ENCODE measurements at regions not wholly inside any gene's neighbourhood (a gene's known extent, or its start where the extent isn't known, plus 50 kb on each side); places are given as distances from the start of the nearest gene placed in this dataset.

DNA sequence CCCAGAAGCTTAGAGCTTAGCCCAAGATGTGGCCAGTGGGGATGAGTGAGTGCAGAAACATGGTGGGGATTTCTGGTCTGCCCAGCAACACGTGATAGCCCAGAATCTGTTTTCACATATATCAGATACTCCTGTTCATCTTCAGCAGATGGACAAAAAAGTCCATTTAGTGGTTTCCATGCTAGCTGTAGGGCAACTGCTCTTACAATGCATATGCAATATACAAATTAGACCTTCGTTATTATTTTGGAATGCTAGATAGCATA, 96.9 kb upstream of the SGIP1 start:
- WGBS (ENCODE audit: extremely low coverage, insufficient coverage, insufficient read length), result no CpG with 5 or more reads among the region's 2 CpGs
- no peaks in the 10 kb centered on the region for H3K9me3 ChIP-seq (ENCODE audit: insufficient read depth, low read depth, low read length)
- H4K91ac ChIP-seq (ENCODE audit: low read depth, low read length), result no peak overlapping the region
- no peak overlapping the region for H3K14ac ChIP-seq (ENCODE audit: low read length)
- H2BK5ac ChIP-seq (ENCODE audit: low read depth, low read length, poor library complexity), result no peak overlapping the region
- H3K36me3 ChIP-seq (ENCODE audit: control insufficient read depth in 1 of 2, insufficient read depth in 2 of 2, low read length in 2 of 2), result no peaks in the 10 kb centered on the region
- no peak overlapping the region for H4K12ac ChIP-seq (ENCODE audit: low read depth, low read length)
- no peak overlapping the region for H3K18ac ChIP-seq (ENCODE audit: low read length)
- H3K4me3 ChIP-seq (ENCODE audit: low read depth, low read length), result no peak overlapping the region
- DNase-seq, result no peak
- no peaks in the 10 kb centered on the region for H3K79me1 ChIP-seq (ENCODE audit: low read length)
- H3K9ac ChIP-seq (ENCODE audit: low read length), result no peak overlapping the region
- no peak overlapping the region for H2AFZ ChIP-seq (ENCODE audit: insufficient read depth, low read length, poor library complexity)
- H2AK5ac ChIP-seq (ENCODE audit: low read length), result no peak overlapping the region
- H3K4ac ChIP-seq (ENCODE audit: low read depth, low read length), result no peak overlapping the region
- peaks cover 0 to 3% of the 10 kb centered on the region in 2 experiments for H3K4me1 ChIP-seq (ENCODE audit: control insufficient read depth in 1 of 2, insufficient read depth in 2 of 2, low read length in 2 of 2)
- no peak overlapping the region for H4K8ac ChIP-seq (ENCODE audit: low read depth, low read length)
- H2BK12ac ChIP-seq (ENCODE audit: low read length), result no peak overlapping the region
- no peaks in the 10 kb centered on the region for H3K79me2 ChIP-seq (ENCODE audit: control insufficient read depth, insufficient read depth, low read length, poor library complexity)
- no peak overlapping the region for H2BK120ac ChIP-seq (ENCODE audit: insufficient read depth, low read length, poor library complexity)
- no peak overlapping the region for H3K4me2 ChIP-seq (ENCODE audit: low read length)
- H3K23ac ChIP-seq (ENCODE audit: low read length), result no peak overlapping the region
- no peaks in the 10 kb centered on the region for H3K27me3 ChIP-seq (ENCODE audit: insufficient read depth, low read length)
- H3K27ac ChIP-seq (ENCODE audit: low read depth, low read length), result no peak overlapping the region

DNA sequence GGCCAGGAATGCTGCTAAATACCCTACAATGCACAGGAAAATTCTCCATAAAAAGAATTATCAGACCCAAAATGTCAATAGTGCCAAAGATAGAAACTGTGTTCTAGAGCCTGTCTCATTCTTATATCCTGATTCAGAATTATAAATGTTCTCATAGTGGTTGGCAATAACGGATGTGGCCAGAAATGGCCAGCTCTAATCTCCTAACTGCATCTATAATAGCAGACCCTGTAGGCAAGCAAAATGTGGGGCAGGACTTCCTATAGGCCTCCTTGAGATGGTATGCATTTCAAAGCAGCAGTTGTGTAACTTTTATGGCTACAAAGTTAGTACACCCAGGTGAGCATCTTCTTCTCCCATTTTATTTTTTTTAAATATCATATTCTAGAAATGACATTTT, 95.9 kb upstream of the SGIP1 start:
- no peak overlapping the region for H3K4me3 ChIP-seq (ENCODE audit: low read depth, low read length)
- no peak overlapping the region for H3K14ac ChIP-seq (ENCODE audit: low read length)
- no CpG with 5 or more reads among the region's 1 CpG for WGBS (ENCODE audit: extremely low coverage, insufficient coverage, insufficient read length)
- no peaks in the 10 kb centered on the region for H3K9me3 ChIP-seq (ENCODE audit: insufficient read depth, low read depth, low read length)
- H2AK5ac ChIP-seq (ENCODE audit: low read length), result no peak overlapping the region
- H3K27me3 ChIP-seq (ENCODE audit: insufficient read depth, low read length), result no peaks in the 10 kb centered on the region
- H3K79me1 ChIP-seq (ENCODE audit: low read length), result no peaks in the 10 kb centered on the region
- H2BK120ac ChIP-seq (ENCODE audit: insufficient read depth, low read length, poor library complexity), result no peak overlapping the region
- no peak overlapping the region for H4K12ac ChIP-seq (ENCODE audit: low read depth, low read length)
- no peak overlapping the region for H3K4ac ChIP-seq (ENCODE audit: low read depth, low read length)
- no peak overlapping the region for H3K27ac ChIP-seq (ENCODE audit: low read depth, low read length)
- DNase-seq, result no peak
- no peak overlapping the region for H2AFZ ChIP-seq (ENCODE audit: insufficient read depth, low read length, poor library complexity)
- H3K36me3 ChIP-seq (ENCODE audit: control insufficient read depth in 1 of 2, insufficient read depth in 2 of 2, low read length in 2 of 2), result no peaks in the 10 kb centered on the region
- no peak overlapping the region for H3K9ac ChIP-seq (ENCODE audit: low read length)
- H4K91ac ChIP-seq (ENCODE audit: low read depth, low read length), result no peak overlapping the region
- no peak overlapping the region for H3K4me2 ChIP-seq (ENCODE audit: low read length)
- no peak overlapping the region for H2BK12ac ChIP-seq (ENCODE audit: low read length)
- no peak overlapping the region for H3K18ac ChIP-seq (ENCODE audit: low read length)
- no peak overlapping the region for H3K23ac ChIP-seq (ENCODE audit: low read length)
- H2BK5ac ChIP-seq (ENCODE audit: low read depth, low read length, poor library complexity), result no peak overlapping the region
- peaks cover 0 to 3% of the 10 kb centered on the region in 2 experiments for H3K4me1 ChIP-seq (ENCODE audit: control insufficient read depth in 1 of 2, insufficient read depth in 2 of 2, low read length in 2 of 2)
- H3K79me2 ChIP-seq (ENCODE audit: control insufficient read depth, insufficient read depth, low read length, poor library complexity), result no peaks in the 10 kb centered on the region
- H4K8ac ChIP-seq (ENCODE audit: low read depth, low read length), result no peak overlapping the region

DNA sequence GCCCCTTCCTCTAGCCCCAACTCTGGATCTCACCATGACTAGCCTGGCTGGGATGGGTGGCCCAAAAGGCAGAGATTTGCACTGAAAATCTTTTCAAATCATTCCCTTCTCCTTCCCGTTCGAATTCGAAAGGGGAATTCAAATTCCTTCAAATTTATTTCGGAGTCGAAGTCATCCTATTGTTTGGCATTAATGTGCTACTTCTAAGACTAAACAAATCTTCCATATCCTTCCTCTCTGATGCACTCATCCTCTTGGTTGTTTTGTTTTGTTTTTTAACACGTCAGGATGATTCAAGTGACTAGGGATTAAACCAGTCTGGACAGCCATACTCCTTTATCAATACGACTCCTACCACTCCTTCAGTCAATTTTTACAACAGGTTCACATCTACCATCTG, 95.5 kb upstream of the SGIP1 start:
- no peak overlapping the region for H3K4me3 ChIP-seq (ENCODE audit: low read depth, low read length)
- no peaks in the 10 kb centered on the region for H3K27me3 ChIP-seq (ENCODE audit: insufficient read depth, low read length)
- H3K9ac ChIP-seq (ENCODE audit: low read length), result no peak overlapping the region
- H2BK120ac ChIP-seq (ENCODE audit: insufficient read depth, low read length, poor library complexity), result no peak overlapping the region
- H4K8ac ChIP-seq (ENCODE audit: low read depth, low read length), result no peak overlapping the region
- WGBS (ENCODE audit: extremely low coverage, insufficient coverage, insufficient read length), result no CpG with 5 or more reads among the region's 7 CpGs
- H4K12ac ChIP-seq (ENCODE audit: low read depth, low read length), result no peak overlapping the region
- H2BK12ac ChIP-seq (ENCODE audit: low read length), result no peak overlapping the region
- no peak overlapping the region for H3K18ac ChIP-seq (ENCODE audit: low read length)
- no peak overlapping the region for H3K23ac ChIP-seq (ENCODE audit: low read length)
- H3K36me3 ChIP-seq (ENCODE audit: control insufficient read depth in 1 of 2, insufficient read depth in 2 of 2, low read length in 2 of 2), result no peaks in the 10 kb centered on the region
- H2AFZ ChIP-seq (ENCODE audit: insufficient read depth, low read length, poor library complexity), result no peak overlapping the region
- H3K27ac ChIP-seq (ENCODE audit: low read depth, low read length), result no peak overlapping the region
- H3K79me2 ChIP-seq (ENCODE audit: control insufficient read depth, insufficient read depth, low read length, poor library complexity), result no peaks in the 10 kb centered on the region
- H3K14ac ChIP-seq (ENCODE audit: low read length), result no peak overlapping the region
- no peak overlapping the region for H2AK5ac ChIP-seq (ENCODE audit: low read length)
- H2BK5ac ChIP-seq (ENCODE audit: low read depth, low read length, poor library complexity), result no peak overlapping the region
- no peak overlapping the region for H4K91ac ChIP-seq (ENCODE audit: low read depth, low read length)
- H3K4me1 ChIP-seq (ENCODE audit: control insufficient read depth in 1 of 2, insufficient read depth in 2 of 2, low read length in 2 of 2), result peaks cover 0 to 3% of the 10 kb centered on the region in 2 experiments
- no peak for DNase-seq
- no peaks in the 10 kb centered on the region for H3K9me3 ChIP-seq (ENCODE audit: insufficient read depth, low read depth, low read length)
- H3K4me2 ChIP-seq (ENCODE audit: low read length), result no peak overlapping the region
- no peak overlapping the region for H3K4ac ChIP-seq (ENCODE audit: low read depth, low read length)
- H3K79me1 ChIP-seq (ENCODE audit: low read length), result no peaks in the 10 kb centered on the region

DNA sequence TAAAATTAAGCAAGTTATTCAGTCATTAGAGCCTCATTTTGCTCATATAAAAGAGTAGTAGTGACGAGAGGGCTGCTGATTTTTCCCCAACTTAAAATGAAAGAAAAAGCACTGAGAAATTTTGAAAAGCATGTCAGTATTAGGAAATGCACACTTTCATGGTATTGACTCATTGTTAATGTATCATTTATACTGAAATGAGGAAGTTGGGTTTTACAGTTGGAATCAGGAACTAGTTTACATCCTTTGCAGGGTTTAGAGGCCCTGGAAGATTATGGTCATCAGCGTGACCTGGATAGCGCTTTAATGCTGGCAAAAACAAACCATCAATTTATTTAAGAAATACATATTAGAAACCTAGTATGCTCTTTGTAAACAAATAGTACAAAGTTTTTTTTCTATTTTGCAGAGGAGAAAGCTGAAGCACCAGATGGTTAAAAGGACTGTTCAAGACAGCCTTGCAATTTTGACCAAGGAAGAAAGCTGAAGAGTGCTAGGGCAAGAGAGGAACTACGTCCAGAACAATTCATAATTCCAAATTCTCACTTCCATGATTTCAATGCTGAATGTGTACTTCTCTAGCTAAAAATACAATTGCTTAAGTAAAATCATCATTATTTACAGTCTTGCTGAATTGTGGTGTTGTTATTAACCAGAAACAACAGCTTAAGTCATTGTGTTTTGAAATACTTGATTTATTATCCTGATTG, 94.8 kb upstream of the SGIP1 start:
- Histone ChIP-seq H2BK12ac (ENCODE audit: low read length) (no peak overlapping the region), H3K23ac (ENCODE audit: low read length) (no peak overlapping the region), H2BK120ac (ENCODE audit: insufficient read depth, low read length, poor library complexity) (no peak overlapping the region), H2AK5ac (ENCODE audit: low read length) (no peak overlapping the region), H3K27ac (ENCODE audit: low read depth, low read length) (no peak overlapping the region), H3K4me1 (ENCODE audit: control insufficient read depth in 1 of 2, insufficient read depth in 2 of 2, low read length in 2 of 2) (peaks cover 0 to 3% of the 10 kb centered on the region in 2 experiments), H3K79me2 (ENCODE audit: control insufficient read depth, insufficient read depth, low read length, poor library complexity) (no peaks in the 10 kb centered on the region), H4K12ac (ENCODE audit: low read depth, low read length) (no peak overlapping the region), H2BK5ac (ENCODE audit: low read depth, low read length, poor library complexity) (no peak overlapping the region), H4K8ac (ENCODE audit: low read depth, low read length) (no peak overlapping the region), H3K9me3 (ENCODE audit: insufficient read depth, low read depth, low read length) (no peaks in the 10 kb centered on the region), H3K36me3 (ENCODE audit: control insufficient read depth in 1 of 2, insufficient read depth in 2 of 2, low read length in 2 of 2) (no peaks in the 10 kb centered on the region), H3K9ac (ENCODE audit: low read length) (no peak overlapping the region), H4K91ac (ENCODE audit: low read depth, low read length) (no peak overlapping the region), H2AFZ (ENCODE audit: insufficient read depth, low read length, poor library complexity) (no peak overlapping the region), H3K4me3 (ENCODE audit: low read depth, low read length) (no peak overlapping the region), H3K18ac (ENCODE audit: low read length) (no peak overlapping the region), H3K4me2 (ENCODE audit: low read length) (no peak overlapping the region), H3K14ac (ENCODE audit: low read length) (no peak overlapping the region), H3K4ac (ENCODE audit: low read depth, low read length) (no peak overlapping the region), H3K79me1 (ENCODE audit: low read length) (no peaks in the 10 kb centered on the region), H3K27me3 (ENCODE audit: insufficient read depth, low read length) (no peaks in the 10 kb centered on the region)
- no CpG with 5 or more reads among the region's 4 CpGs for WGBS (ENCODE audit: extremely low coverage, insufficient coverage, insufficient read length)
- peak in 1 of 2 donors; percentile 36 for DNase-seq

Data from trophoblast cell (in vitro differentiated cells and primary cell).